ENCODE measurements at regions not wholly inside any gene's neighbourhood (a gene's known extent, or its start where the extent isn't known, plus 50 kb on each side); places are given as distances from the start of the nearest gene placed in this dataset.

GRCh38 chr4:38461342-38461741 lies 202.7 kb upstream of the KLF3 start:
- TF ChIP-seq CTCF (conservative IDR thresholded peaks at IDR 0.05; ENCODE audit: low read depth, low read length) = no peak
- TF ChIP-seq EZH2 (IDR thresholded peaks at IDR 0.05; ENCODE audit: borderline replicate concordance, low read depth, low read length, poor library complexity, severe bottlenecking) = no peak

Data from A673 (cell line).